Common myeloid progenitor, CD34-positive (primary cell): ENCODE measurements at regions not wholly inside any gene's neighbourhood (a gene's known extent, or its start where the extent isn't known, plus 50 kb on each side); places are given as distances from the start of the nearest gene placed in this dataset.
A peak's percentile ranks its signal among the peaks of the same experiment; 100 is the strongest.

ENCODE experiments used
- CTCF ChIA-PET: fragments of 350-600 bp; sonication (Branson Sonifier 250); formaldehyde crosslinking; loops from one replicate; lab custom pipeline; 2021; ENCODE audit warnings: antibody characterized with exemption; lab: Charles Lee
- POLR2A ChIA-PET: fragments of 350-600 bp; sonication (Branson Sonifier 250); formaldehyde crosslinking; loops from one replicate; lab custom pipeline; 2021; ENCODE audit warnings: antibody characterized with exemption; lab: Charles Lee
- DNase-seq, 3 donors: peaks; one replicate each; pipeline versions ENCODE4 v3.0.0 to v3.0.0-alpha.2; 2013
- H3K27ac ChIP-seq, 2 experiments: 1 replicate in 1 of 2; 2 replicates in 1 of 2; pipeline ENCODE4 v1.7.0; 2013; ENCODE audit warnings: inconsistent platforms in 2 of 2, low read length in 2 of 2, mild to moderate bottlenecking in 2 of 2, low read depth in 1 of 2, moderate library complexity in 1 of 2; ENCODE audit not compliant: severe bottlenecking in 2 of 2, insufficient read depth in 1 of 2, poor library complexity in 1 of 2
- H3K27me3 ChIP-seq, 5 experiments: replicated peaks in 2 of 5; 1 replicate in 3 of 5; 2 replicates in 2 of 5; pipeline versions ENCODE4 v1.6.1 to v1.7.0; 2013; ENCODE audit warnings: low read length in 4 of 5, mild to moderate bottlenecking in 2 of 5, moderate library complexity in 2 of 5, inconsistent platforms in 1 of 5; ENCODE audit not compliant: insufficient read depth in 5 of 5, control insufficient read depth in 4 of 5
- H3K36me3 ChIP-seq, 4 experiments: 1 replicate in 2 of 4; 2 replicates in 2 of 4; pipeline versions ENCODE4 v1.6.1 to v1.7.0; 2013; ENCODE audit warnings: low read length in 3 of 4, control low read depth in 1 of 4, mild to moderate bottlenecking in 1 of 4; ENCODE audit not compliant: control insufficient read depth in 4 of 4, insufficient read depth in 4 of 4
- H3K4me1 ChIP-seq, 4 experiments: 1 replicate in 3 of 4; 2 replicates in 1 of 4; pipeline versions ENCODE4 v1.6.1 to v1.7.1; 2013; ENCODE audit warnings: low read length in 3 of 4, mild to moderate bottlenecking in 3 of 4, control low read depth in 1 of 4, inconsistent platforms in 1 of 4, moderate library complexity in 1 of 4; ENCODE audit not compliant: control insufficient read depth in 4 of 4, insufficient read depth in 4 of 4; ENCODE audit errors: control extremely low read depth in 1 of 4
- H3K4me3 ChIP-seq, 7 experiments: 1 replicate in 4 of 7; 2 replicates in 3 of 7; pipeline versions ENCODE4 v1.5.1 to v1.7.0; 2013; ENCODE audit warnings: mild to moderate bottlenecking in 7 of 7, low read length in 6 of 7, moderate library complexity in 6 of 7, inconsistent platforms in 2 of 7, low read depth in 2 of 7, control low read depth in 1 of 7; ENCODE audit not compliant: insufficient read depth in 4 of 7, control insufficient read depth in 1 of 7; ENCODE audit errors: extremely low read depth in 1 of 7
- H3K9me3 ChIP-seq, 5 experiments: 1 replicate in 4 of 5; 2 replicates in 1 of 5; pipeline versions ENCODE4 v1.6.1 to v1.7.1; 2013; ENCODE audit warnings: low read length in 4 of 5, mild to moderate bottlenecking in 2 of 5, inconsistent platforms in 1 of 5, low read depth in 1 of 5, moderate library complexity in 1 of 5; ENCODE audit not compliant: control insufficient read depth in 4 of 5, insufficient read depth in 2 of 5; ENCODE audit errors: control extremely low read depth in 1 of 5
- WGBS: methylation state at CpG from one replicate; pipeline ENCODE4 v1.1.5; 2013; ENCODE audit not compliant: insufficient coverage; 5-methylcytosine and 5-hydroxymethylcytosine counted together

- CTCF ChIA-PET, result interaction anchor here (1.4 kb wide), 1 partner anchor 11 kb away, joined by 4 read pairs; no protein-coding TSS in a partner anchor
- no peak overlapping the region for H3K27ac ChIP-seq
- no peaks in the 10 kb centered on the region for H3K27me3 ChIP-seq
- H3K9me3 ChIP-seq, result no peaks in the 10 kb centered on the region
- H3K4me1 ChIP-seq, result peaks cover 0 to 12% (median 5%) of the 10 kb centered on the region in 4 experiments
- WGBS, result no CpG with 5 or more reads among the region's 1 CpG
- H3K4me3 ChIP-seq, result no peak overlapping the region
- no peak for DNase-seq
- no peaks in the 10 kb centered on the region for H3K36me3 ChIP-seq
- POLR2A ChIA-PET, result no interaction called here
Observed at GRCh38 chr6:15832841-15833240, 170.0 kb upstream of the DTNBP1 start.

DNA sequence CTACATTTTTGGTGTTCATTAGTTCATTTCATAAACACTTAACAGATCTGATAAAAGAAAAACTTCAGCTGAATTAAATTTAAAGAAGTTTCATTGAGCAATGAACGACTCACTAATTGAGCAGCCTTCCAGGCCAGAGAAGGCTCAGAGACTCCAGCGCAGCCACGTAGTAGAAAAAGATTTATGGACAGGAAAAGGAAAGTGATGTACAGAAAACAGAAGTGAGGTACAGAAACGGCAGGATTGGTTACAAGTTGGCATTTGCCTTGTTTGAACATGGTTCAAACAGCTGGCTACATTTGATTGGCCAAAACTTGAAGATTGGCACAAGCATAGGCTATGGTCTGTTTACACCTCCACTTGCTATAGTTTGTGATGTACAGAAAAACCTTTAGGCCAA lies 166.3 kb upstream of the DTNBP1 start:
- ChIA-PET POLR2A (no interaction called here), CTCF (interaction anchor here (0.8 to 1.1 kb wide), 2 partner anchors 13 to 44 kb away, joined by 3 to 4 read pairs; no protein-coding TSS in a partner anchor)
- Histone ChIP-seq H3K27ac (no peak overlapping the region), H3K9me3 (no peaks in the 10 kb centered on the region), H3K36me3 (no peaks in the 10 kb centered on the region), H3K27me3 (no peaks in the 10 kb centered on the region), H3K4me1 (peaks cover 0 to 12% (median 5%) of the 10 kb centered on the region in 4 experiments), H3K4me3 (no peak overlapping the region)
- 0% methylated on average over 3 of the region's 4 CpGs for WGBS
- peak; percentile 35 to 79 (median 68) for DNase-seq

GRCh38 chr6:15827496-15828255 lies 164.8 kb upstream of the DTNBP1 start:
- WGBS, result 100% methylated on average over 4 of the region's 8 CpGs
- no peak overlapping the region for H3K4me3 ChIP-seq
- DNase-seq, result no peak
- no peaks in the 10 kb centered on the region for H3K27me3 ChIP-seq
- no peaks in the 10 kb centered on the region for H3K9me3 ChIP-seq
- no peak overlapping the region for H3K27ac ChIP-seq
- no peaks in the 10 kb centered on the region for H3K36me3 ChIP-seq
- peaks cover 0 to 12% (median 5%) of the 10 kb centered on the region in 4 experiments for H3K4me1 ChIP-seq
- ChIA-PET CTCF (interaction anchor here (1.0 kb wide), 1 partner anchor 9 kb away, joined by 5 read pairs; no protein-coding TSS in a partner anchor), POLR2A (no interaction called here)

- DNase-seq, result no peak
- H3K4me3 ChIP-seq, result no peak overlapping the region
- 100% methylated on average over 3 of the region's 5 CpGs for WGBS
- no peak overlapping the region for H3K27ac ChIP-seq
- H3K4me1 ChIP-seq, result peaks cover 0 to 12% (median 5%) of the 10 kb centered on the region in 4 experiments
- H3K36me3 ChIP-seq, result no peaks in the 10 kb centered on the region
- no peaks in the 10 kb centered on the region for H3K27me3 ChIP-seq
- POLR2A ChIA-PET, result no interaction called here
- CTCF ChIA-PET, result interaction anchor here (1.0 kb wide), 1 partner anchor 10 kb away, joined by 5 read pairs; no protein-coding TSS in a partner anchor
- no peaks in the 10 kb centered on the region for H3K9me3 ChIP-seq
Observed at GRCh38 chr6:15826814-15827318, 164.0 kb upstream of the DTNBP1 start.

DNA sequence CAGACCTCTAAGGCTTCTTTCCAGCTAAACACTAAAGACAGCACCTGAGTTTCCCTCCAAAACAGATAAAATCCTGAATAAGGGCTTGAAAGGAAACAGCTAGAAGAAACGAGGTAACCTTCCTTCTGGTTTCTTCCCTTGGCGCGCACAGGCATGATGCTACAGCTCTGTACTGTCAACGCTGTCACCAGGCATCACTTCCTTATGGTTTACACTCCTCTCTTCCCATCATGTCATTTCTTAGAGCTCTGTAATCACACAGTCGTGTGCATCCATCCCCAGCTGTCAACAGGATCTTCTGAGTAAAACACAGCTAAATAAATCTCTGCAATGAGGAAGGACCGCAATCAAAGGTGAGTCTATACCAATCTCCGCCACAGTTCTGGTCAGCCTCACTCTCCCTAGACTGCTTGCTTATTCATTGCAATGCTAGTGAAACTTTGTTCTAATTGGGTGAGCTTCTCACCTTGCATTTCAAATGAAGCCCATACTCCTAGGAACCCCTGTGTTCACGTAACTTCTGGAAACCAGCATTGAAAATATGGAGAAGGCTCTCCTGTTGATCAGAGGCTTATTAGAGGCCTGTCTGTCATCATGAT lies 162.6 kb upstream of the DTNBP1 start:
- peaks cover 0 to 12% (median 5%) of the 10 kb centered on the region in 4 experiments for H3K4me1 ChIP-seq
- ChIA-PET CTCF (interaction anchor here (1.5 to 2.1 kb wide), 2 partner anchors 12 to 30 kb away, joined by 3 to 5 read pairs; no protein-coding TSS in a partner anchor), POLR2A (no interaction called here)
- H3K27me3 ChIP-seq, result no peaks in the 10 kb centered on the region
- no peak overlapping the region for H3K4me3 ChIP-seq
- DNase-seq, result no peak
- H3K27ac ChIP-seq, result no peak overlapping the region
- H3K9me3 ChIP-seq, result no peaks in the 10 kb centered on the region
- no peaks in the 10 kb centered on the region for H3K36me3 ChIP-seq
- WGBS, result 93% methylated on average over 8 of the region's 8 CpGs

DNA sequence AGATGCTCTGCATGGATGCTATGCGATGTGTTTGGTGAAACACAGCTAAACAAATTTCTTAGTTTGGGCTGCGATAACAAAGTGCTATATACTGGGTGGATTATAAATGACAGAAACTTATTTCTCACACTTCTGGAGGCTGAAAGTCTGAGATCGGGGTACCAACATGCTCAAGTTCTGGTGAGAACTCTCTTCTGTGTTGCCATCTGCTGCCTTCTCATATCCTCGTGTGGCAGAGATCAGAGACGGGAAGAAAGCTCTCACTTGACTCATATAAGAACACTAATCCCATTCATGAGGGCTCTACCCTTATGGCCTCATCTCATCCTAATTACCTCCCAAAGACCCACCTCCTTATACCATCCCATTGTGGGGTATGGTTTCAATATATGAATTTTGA lies 162.0 kb upstream of the DTNBP1 start:
- WGBS, result 100% methylated on average over 2 of the region's 5 CpGs
- CTCF ChIA-PET, result interaction anchor here (1.5 to 2.1 kb wide), 2 partner anchors 12 to 30 kb away, joined by 3 to 5 read pairs; no protein-coding TSS in a partner anchor
- H3K27ac ChIP-seq, result no peak overlapping the region

More for the DNA sequence above, 162.0 kb upstream of the DTNBP1 start:
- Histone ChIP-seq H3K4me3 (no peak overlapping the region), H3K4me1 (peaks cover 0 to 12% (median 5%) of the 10 kb centered on the region in 4 experiments), H3K27me3 (no peaks in the 10 kb centered on the region), H3K36me3 (no peaks in the 10 kb centered on the region), H3K9me3 (no peaks in the 10 kb centered on the region)
- no peak for DNase-seq
- POLR2A ChIA-PET, result no interaction called here
